ENCODE measurements at regions not wholly inside any gene's neighbourhood (a gene's known extent, or its start where the extent isn't known, plus 50 kb on each side); places are given as distances from the start of the nearest gene placed in this dataset.

GRCh38 chr14:65279510-65279909 lies 133.0 kb upstream of the FUT8 start:
- DNase-seq (ENCODE audit: low spot score) = no peak
- H3K4me3 ChIP-seq = no peak overlapping the region
- no peak for TF ChIP-seq CTCF (IDR thresholded peaks at IDR 0.05)
- H3K27ac ChIP-seq = no peak overlapping the region

GRCh38 chr14:65279958-65280357 lies 132.6 kb upstream of the FUT8 start:
- TF ChIP-seq CTCF (IDR thresholded peaks at IDR 0.05) = no peak
- H3K27ac ChIP-seq = no peak overlapping the region
- no peak for DNase-seq (ENCODE audit: low spot score)
- no peak overlapping the region for H3K4me3 ChIP-seq

GRCh38 chr14:65280653-65281052 lies 131.9 kb upstream of the FUT8 start:
- DNase-seq (ENCODE audit: low spot score) = no peak
- Histone ChIP-seq H3K27ac (no peak overlapping the region), H3K4me3 (no peak overlapping the region)
- no peak for TF ChIP-seq CTCF (IDR thresholded peaks at IDR 0.05)

GRCh38 chr14:65281991-65282895 lies 130.3 kb upstream of the FUT8 start:
- H3K27ac ChIP-seq = no peak overlapping the region
- TF ChIP-seq CTCF (IDR thresholded peaks at IDR 0.05) = no peak
- peak overlapping the region; percentile 61 for H3K4me3 ChIP-seq
- no peak for DNase-seq (ENCODE audit: low spot score)

- no peak for DNase-seq (ENCODE audit: low spot score)
- Histone ChIP-seq H3K4me3 (peak overlapping the region; percentile 61), H3K27ac (no peak overlapping the region)
- TF ChIP-seq CTCF (IDR thresholded peaks at IDR 0.05) = no peak
Observed at GRCh38 chr14:65282896-65283253, 129.7 kb upstream of the FUT8 start.

- no peak for DNase-seq (ENCODE audit: low spot score)
- no peak for TF ChIP-seq CTCF (IDR thresholded peaks at IDR 0.05)
- no peak overlapping the region for H3K27ac ChIP-seq
- H3K4me3 ChIP-seq = no peak overlapping the region
Observed at GRCh38 chr14:65286443-65286842, 126.1 kb upstream of the FUT8 start.

Measured in coronary artery (tissue), 2 donors.